ENCODE measurements at regions not wholly inside any gene's neighbourhood (a gene's known extent, or its start where the extent isn't known, plus 50 kb on each side); places are given as distances from the start of the nearest gene placed in this dataset.
"Not testable (repeated sequence)": the region's sequence is repeated elsewhere in the genome, so short reads cannot be mapped to it uniquely, and the experiment has no call there.

GRCh38 chr10:78424050-78424449, 390.4 kb downstream of the RPS24 start:
- H3K36me3 Mint-ChIP-seq; H3K4me3 Mint-ChIP-seq; H3K9me3 Mint-ChIP-seq; ATAC-seq; H3K27ac Mint-ChIP-seq; DNase-seq (ENCODE audit: low spot score in 2 of 2); H3K4me1 Mint-ChIP-seq: not testable (repeated sequence)

DNA sequence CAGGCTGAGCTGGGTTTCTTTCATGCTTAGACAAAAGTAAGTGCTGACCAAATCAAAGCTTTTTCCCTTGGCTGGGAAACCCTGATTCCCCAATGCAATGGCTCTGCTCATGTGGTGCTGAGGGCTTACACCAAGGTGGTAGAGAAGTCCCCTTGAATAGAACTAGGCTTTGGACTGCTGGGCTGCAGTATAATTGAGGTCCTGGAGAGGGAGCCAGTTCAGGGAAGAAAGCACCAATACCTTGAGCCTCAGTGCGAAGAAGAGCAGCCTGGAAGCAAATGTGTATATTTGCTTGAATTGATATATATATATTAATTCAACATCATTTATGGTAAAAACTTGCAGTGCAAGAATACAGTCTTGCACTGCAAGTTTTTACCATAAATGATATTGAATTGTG, 391.1 kb downstream of the RPS24 start:
- Mint-ChIP-seq H3K4me1 (no peaks in the 10 kb centered on the region), H3K27ac (no peak overlapping the region), H3K4me3 (no peak overlapping the region), H3K36me3 (no peaks in the 10 kb centered on the region), H3K9me3 (peaks cover 3% of the 10 kb centered on the region)
- DNase-seq (ENCODE audit: low spot score in 2 of 2) (no peak), ATAC-seq (no peak)

DNA sequence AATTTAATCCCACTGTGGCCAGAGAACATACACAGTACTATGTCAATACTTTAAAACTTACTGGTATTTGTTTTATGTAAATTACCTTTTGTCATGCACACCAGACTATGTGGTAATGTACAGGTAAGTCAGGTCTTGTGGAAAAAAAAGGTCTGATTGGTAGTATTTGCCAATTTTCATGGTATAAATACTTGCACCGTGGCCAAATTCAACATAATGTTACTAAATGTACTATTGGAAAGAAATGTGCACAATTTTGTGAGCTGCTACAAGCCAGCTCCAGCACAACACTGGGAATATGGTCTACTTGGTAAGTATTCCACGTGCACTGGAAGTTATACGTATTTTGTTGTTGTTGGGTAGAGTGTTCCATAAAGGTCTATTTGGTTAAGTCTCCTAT, 392.5 kb downstream of the RPS24 start:
- no peaks in the 10 kb centered on the region for H3K4me1 Mint-ChIP-seq
- peaks cover 3% of the 10 kb centered on the region for H3K9me3 Mint-ChIP-seq
- no peak for ATAC-seq
- no peak for DNase-seq (ENCODE audit: low spot score in 2 of 2)
- H3K36me3 Mint-ChIP-seq: no peaks in the 10 kb centered on the region
- H3K27ac Mint-ChIP-seq: no peak overlapping the region
- no peak overlapping the region for H3K4me3 Mint-ChIP-seq

GRCh38 chr10:78427497-78428031, 393.9 kb downstream of the RPS24 start:
- no peak overlapping the region for H3K4me3 Mint-ChIP-seq
- peaks cover 3% of the 10 kb centered on the region for H3K9me3 Mint-ChIP-seq
- no peaks in the 10 kb centered on the region for H3K4me1 Mint-ChIP-seq
- H3K36me3 Mint-ChIP-seq: no peaks in the 10 kb centered on the region
- H3K27ac Mint-ChIP-seq: no peak overlapping the region
- no peak for DNase-seq (ENCODE audit: low spot score in 2 of 2)
- ATAC-seq: no peak

DNA sequence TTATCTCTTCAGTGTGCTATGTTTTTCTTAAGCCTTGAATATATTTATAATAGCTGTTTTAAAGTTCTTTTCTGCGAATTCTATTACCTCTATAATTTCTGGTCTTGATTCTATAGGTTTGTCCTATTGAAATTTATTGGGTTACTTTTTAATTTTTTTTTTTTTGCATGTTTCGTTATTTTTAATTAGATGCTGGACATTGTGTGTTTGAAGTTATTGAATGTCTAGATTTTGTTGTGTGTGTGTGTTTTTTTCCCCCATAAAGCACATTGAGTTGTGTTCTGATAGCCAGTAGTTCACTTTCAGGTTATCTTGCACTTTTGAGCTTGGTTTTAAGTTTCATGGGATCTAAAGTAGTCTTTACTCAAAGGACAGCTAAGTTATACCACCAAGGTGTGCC, 394.9 kb downstream of the RPS24 start:
- Mint-ChIP-seq H3K36me3 (no peaks in the 10 kb centered on the region), H3K27ac (no peak overlapping the region), H3K4me3 (no peak overlapping the region), H3K9me3 (peaks cover 3% of the 10 kb centered on the region), H3K4me1 (no peaks in the 10 kb centered on the region)
- DNase-seq (ENCODE audit: low spot score in 2 of 2) (no peak), ATAC-seq (no peak)

DNA sequence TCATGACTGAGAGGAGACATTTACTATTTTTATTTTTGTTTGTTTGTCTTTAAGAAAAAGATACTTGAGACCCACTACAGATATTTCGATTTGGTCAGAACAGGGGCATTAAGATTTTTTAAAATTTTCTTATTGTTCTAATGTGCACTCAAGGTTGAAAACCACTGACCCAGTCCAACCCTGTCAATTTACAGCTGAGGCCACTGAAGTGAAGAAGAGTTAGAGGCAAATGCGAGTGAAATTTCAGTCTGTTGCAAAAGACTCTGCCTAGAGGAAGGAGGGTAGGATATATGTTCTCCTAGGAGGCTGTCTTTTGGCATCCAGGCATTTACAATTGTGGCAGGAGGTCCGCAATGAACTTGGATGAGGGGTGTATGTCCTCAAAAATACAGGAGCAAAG, 396.3 kb downstream of the RPS24 start:
- Mint-ChIP-seq H3K4me1 (no peaks in the 10 kb centered on the region), H3K27ac (no peak overlapping the region), H3K36me3 (no peaks in the 10 kb centered on the region), H3K4me3 (no peak overlapping the region), H3K9me3 (peaks cover 3% of the 10 kb centered on the region)
- ATAC-seq: no peak
- no peak for DNase-seq (ENCODE audit: low spot score in 2 of 2)

DNA sequence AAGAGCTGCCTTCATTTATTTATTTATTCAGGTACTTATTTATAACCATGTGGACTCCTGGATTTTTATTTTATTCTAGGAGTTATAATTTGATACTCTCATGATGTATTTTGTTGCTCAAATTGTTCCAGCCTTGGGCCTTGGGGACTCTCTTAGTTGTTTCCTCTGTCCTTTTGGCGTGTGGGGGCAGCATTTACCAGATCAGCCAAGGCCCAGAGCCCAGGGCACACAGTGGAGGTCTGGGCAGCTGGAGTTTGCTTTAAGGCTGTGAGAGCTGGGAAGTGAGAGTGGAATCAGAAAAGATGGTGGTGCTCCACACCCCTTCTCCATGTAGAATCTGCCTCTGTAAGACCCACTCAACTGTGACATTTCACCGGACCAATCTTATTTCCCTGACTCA, 398.9 kb downstream of the RPS24 start:
- Mint-ChIP-seq H3K36me3 (no peaks in the 10 kb centered on the region), H3K4me3 (no peak overlapping the region), H3K4me1 (no peaks in the 10 kb centered on the region), H3K9me3 (no peaks in the 10 kb centered on the region), H3K27ac (no peak overlapping the region)
- ATAC-seq (no peak), DNase-seq (ENCODE audit: low spot score in 2 of 2) (no peak)

GRCh38 chr10:78433076-78433595, 399.5 kb downstream of the RPS24 start:
- H3K9me3 Mint-ChIP-seq: no peaks in the 10 kb centered on the region
- ATAC-seq (no peak), DNase-seq (ENCODE audit: low spot score in 2 of 2) (no peak)
- no peak overlapping the region for H3K27ac Mint-ChIP-seq
- H3K4me1 Mint-ChIP-seq: peaks cover 4% of the 10 kb centered on the region
- H3K4me3 Mint-ChIP-seq: no peak overlapping the region
- H3K36me3 Mint-ChIP-seq: no peaks in the 10 kb centered on the region

DNA sequence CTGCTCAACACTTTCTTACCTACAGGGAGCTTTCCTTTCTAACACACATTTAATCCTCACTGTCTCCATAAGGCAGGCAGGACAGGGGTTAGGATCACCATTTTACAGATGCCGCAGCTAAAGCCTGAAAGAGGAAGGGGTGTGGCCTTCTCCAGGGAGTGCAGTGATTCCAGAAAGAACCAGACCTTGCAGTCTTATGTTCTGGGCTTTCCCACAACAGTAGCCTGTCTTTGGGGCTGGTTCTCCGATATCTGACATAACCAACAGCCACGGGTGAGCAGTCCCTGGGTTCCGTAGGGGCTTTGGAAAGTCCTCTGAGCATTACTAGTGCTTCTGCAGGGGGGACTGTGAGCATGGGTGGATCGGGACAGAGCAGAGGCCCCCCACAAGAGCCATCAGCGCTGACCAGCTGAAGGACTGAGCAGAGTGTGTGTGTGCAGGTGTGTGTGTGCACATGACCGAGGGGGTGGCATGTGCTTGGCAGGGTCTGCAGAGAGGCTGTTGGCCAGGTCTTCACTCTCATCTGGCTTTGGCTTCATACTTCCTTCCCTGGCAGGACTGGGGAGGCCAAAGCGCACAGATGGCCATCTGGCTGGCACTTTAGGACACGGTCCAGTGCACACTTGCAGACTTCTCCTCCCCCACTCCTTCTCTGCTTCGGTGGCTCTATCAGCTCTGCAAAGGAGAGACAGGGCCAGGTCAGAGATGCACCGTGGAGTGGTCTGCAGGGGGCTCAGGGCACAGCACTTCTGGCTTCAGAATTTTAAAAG, 400.3 kb downstream of the RPS24 start:
- Mint-ChIP-seq H3K4me3 (no peak overlapping the region), H3K36me3 (no peaks in the 10 kb centered on the region), H3K9me3 (no peaks in the 10 kb centered on the region), H3K4me1 (peaks cover 5% of the 10 kb centered on the region), H3K27ac (no peak overlapping the region)
- DNase-seq (ENCODE audit: low spot score in 2 of 2) (no peak), ATAC-seq (no peak)

DNA sequence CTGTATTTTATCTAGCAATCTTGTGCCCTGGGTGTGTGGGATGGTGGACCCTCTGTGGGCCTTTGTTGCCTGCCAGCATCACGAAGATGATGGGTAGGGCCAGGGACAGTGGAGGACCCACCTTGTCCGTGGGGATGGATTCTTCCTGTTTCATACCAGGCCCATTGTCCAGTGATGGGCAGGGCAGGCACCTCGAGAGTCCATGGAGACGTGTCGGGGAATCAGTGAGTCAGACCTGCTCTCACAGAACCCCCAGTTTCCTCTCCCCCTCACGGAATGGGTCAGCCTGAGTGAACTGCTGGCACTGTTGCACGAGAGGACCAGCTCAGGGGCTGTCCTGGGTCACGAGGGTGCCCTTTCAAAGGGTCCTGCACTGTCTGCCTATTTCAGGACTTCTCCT, 401.2 kb downstream of the RPS24 start:
- no peak overlapping the region for H3K4me3 Mint-ChIP-seq
- no peak overlapping the region for H3K27ac Mint-ChIP-seq
- DNase-seq (ENCODE audit: low spot score in 2 of 2) (no peak), ATAC-seq (no peak)
- H3K9me3 Mint-ChIP-seq: no peaks in the 10 kb centered on the region
- H3K36me3 Mint-ChIP-seq: no peaks in the 10 kb centered on the region
- H3K4me1 Mint-ChIP-seq: peaks cover 5% of the 10 kb centered on the region

GRCh38 chr10:78435484-78436221, 402.0 kb downstream of the RPS24 start:
- no peak for DNase-seq (ENCODE audit: low spot score in 2 of 2)
- no peak for ATAC-seq
- Mint-ChIP-seq H3K9me3 (no peaks in the 10 kb centered on the region), H3K4me3 (no peak overlapping the region), H3K4me1 (peaks cover 5% of the 10 kb centered on the region), H3K36me3 (no peaks in the 10 kb centered on the region), H3K27ac (no peak overlapping the region)

DNA sequence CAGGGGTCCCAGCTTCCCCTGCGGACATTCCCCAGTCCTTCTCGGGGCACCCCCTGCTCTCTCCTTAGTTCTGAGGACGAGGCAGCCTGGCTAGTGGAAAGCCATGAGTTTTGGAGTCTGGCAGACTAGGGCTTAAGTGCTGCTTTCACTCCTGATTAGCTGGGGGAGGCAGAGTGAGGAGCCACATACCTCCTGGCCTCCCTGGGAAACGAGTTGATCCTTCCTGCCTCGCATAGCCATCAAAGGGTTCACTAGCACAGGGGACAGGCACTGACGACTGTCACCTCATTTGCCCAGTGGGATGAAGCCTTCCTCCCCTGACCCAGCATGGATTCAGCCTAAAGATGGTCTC, 402.5 kb downstream of the RPS24 start:
- Mint-ChIP-seq H3K4me3 (no peak overlapping the region), H3K27ac (no peak overlapping the region), H3K36me3 (no peaks in the 10 kb centered on the region), H3K9me3 (no peaks in the 10 kb centered on the region), H3K4me1 (peaks cover 5% of the 10 kb centered on the region)
- ATAC-seq (no peak), DNase-seq (ENCODE audit: low spot score in 2 of 2) (no peak)

GRCh38 chr10:78436706-78437406, 403.2 kb downstream of the RPS24 start:
- H3K36me3 Mint-ChIP-seq: no peaks in the 10 kb centered on the region
- no peak overlapping the region for H3K27ac Mint-ChIP-seq
- peaks cover 5% of the 10 kb centered on the region for H3K4me1 Mint-ChIP-seq
- DNase-seq (ENCODE audit: low spot score in 2 of 2) (no peak), ATAC-seq (no peak)
- H3K9me3 Mint-ChIP-seq: no peaks in the 10 kb centered on the region
- no peak overlapping the region for H3K4me3 Mint-ChIP-seq

DNA sequence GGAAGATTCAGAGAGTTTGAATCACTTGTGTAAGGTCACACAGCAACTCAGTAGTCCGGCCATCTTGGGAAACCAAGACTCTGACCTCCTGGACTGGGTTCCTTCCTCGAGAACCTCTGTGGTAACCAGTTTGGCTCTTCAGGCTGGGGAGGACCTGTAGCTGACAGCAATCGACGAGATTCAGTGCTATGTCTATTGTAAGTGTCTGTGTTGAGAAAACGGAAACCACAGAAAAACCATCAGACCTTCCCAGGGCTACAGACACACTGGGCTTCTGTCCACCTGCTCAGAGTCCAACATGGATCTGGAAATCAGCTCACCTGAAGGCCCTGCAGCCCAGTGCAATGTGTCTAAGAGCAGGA, 403.7 kb downstream of the RPS24 start:
- Mint-ChIP-seq H3K27ac (no peak overlapping the region), H3K4me3 (no peak overlapping the region), H3K9me3 (no peaks in the 10 kb centered on the region), H3K36me3 (no peaks in the 10 kb centered on the region), H3K4me1 (peaks cover 5% of the 10 kb centered on the region)
- ATAC-seq (no peak), DNase-seq (ENCODE audit: low spot score in 2 of 2) (no peak)

DNA sequence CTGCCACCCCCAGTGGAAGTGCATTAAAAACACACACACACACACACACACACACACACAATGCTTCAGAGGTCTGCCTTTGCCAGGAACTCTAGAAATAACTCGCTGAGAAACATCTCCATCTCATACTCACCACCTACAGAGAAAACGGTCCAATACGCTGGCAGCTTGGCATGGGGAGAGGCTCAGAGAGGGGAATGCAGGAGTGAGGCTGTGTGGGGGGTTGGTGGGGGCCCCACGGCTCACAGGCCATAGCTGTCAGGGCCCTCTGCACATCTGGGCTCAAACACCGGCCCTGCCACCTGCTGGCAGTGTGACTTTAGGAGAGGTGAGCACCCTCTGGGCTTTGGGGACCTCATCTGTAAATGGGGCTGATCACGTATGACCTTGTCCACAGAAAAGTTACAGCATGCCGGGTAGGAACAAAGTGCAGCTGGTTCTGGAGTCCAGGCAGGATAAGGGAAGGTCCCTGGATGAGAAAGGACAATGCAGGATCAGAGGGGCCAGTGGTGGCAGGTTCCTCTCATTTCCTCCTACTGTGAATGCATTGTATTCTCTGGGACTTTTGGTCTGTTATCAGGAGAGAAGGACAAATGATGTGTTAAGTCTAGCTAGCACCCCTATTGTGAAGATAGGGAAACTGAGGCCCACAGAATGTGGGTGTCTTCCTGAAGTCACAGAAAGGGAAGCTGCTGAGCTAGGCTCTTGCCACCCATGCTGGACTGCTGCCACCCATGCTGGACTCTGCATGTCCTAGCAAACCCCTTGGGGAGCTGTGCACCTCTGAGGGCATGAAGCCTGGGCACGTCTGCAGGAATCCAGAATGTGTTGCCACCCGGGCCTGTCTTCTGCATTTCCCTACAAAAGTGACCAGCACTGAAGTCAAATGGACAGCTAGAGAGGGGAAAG, 404.6 kb downstream of the RPS24 start:
- Mint-ChIP-seq H3K27ac (no peak overlapping the region), H3K36me3 (no peaks in the 10 kb centered on the region), H3K4me3 (no peak overlapping the region), H3K4me1 (peaks cover 5% of the 10 kb centered on the region), H3K9me3 (no peaks in the 10 kb centered on the region)
- DNase-seq (ENCODE audit: low spot score in 2 of 2): no peak
- peak; percentile 44 for ATAC-seq
